Neural progenitor cell (in vitro differentiated cells): ENCODE measurements at regions not wholly inside any gene's neighbourhood (a gene's known extent, or its start where the extent isn't known, plus 50 kb on each side); places are given as distances from the start of the nearest gene placed in this dataset.
A peak's percentile ranks its signal among the peaks of the same experiment; 100 is the strongest.

ENCODE experiments used
- DNase-seq: peaks from one replicate; pipeline ENCODE4 v3.0.0-alpha.2; 2016; ENCODE audit warnings: low spot score
- H2AFZ ChIP-seq: fragments of 200-600 bp; sonication (generic); replicated peaks from 2 replicates; pipeline ENCODE4 v1.6.1; 2016; ENCODE audit warnings: antibody characterized with exemption
- H3F3A ChIP-seq: fragments of 200-600 bp; sonication (generic); 2 replicates; pipeline ENCODE4 v1.6.1; 2016; ENCODE audit warnings: antibody characterized with exemption, low read depth
- H3K27ac ChIP-seq: fragments of 200-600 bp; sonication (generic); 2 replicates; pipeline ENCODE4 v1.5.1; 2016; ENCODE audit warnings: mild to moderate bottlenecking
- H3K27me3 ChIP-seq: fragments of 200-600 bp; sonication (generic); 2 replicates; pipeline ENCODE4 v1.6.1; 2016; ENCODE audit warnings: mild to moderate bottlenecking, moderate library complexity
- H3K36me3 ChIP-seq: fragments of 200-600 bp; sonication (generic); 2 replicates; pipeline ENCODE4 v1.5.1; 2016
- H3K4me1 ChIP-seq: fragments of 200-600 bp; sonication (generic); 2 replicates; pipeline ENCODE4 v1.6.1; 2016; ENCODE audit warnings: mixed run types
- H3K4me2 ChIP-seq: fragments of 200-600 bp; sonication (generic); 2 replicates; pipeline ENCODE4 v1.6.1; 2016
- H3K4me3 ChIP-seq: fragments of 200-600 bp; sonication (generic); 2 replicates; pipeline ENCODE4 v1.5.1; 2016
- H3K79me2 ChIP-seq: fragments of 200-600 bp; sonication (generic); 2 replicates; pipeline ENCODE4 v1.6.1; 2016; ENCODE audit warnings: low read depth
- H3K9ac ChIP-seq: fragments of 200-600 bp; sonication (generic); 2 replicates; pipeline ENCODE4 v1.6.1; 2016
- H3K9me3 ChIP-seq: fragments of 200-600 bp; sonication (generic); 2 replicates; pipeline ENCODE4 v1.5.1; 2016; ENCODE audit warnings: low read depth
- H4K20me1 ChIP-seq: fragments of 200-600 bp; sonication (generic); 2 replicates; pipeline ENCODE4 v1.6.1; 2016; ENCODE audit warnings: low read depth
- H3K27ac Mint-ChIP-seq: 3 replicates; pipeline ENCODE4 v1.8.0; 2021; ENCODE audit warnings: mixed read lengths
- H3K27me3 Mint-ChIP-seq: 2 replicates; pipeline ENCODE4 v1.8.0; 2022; ENCODE audit warnings: low read depth, mild to moderate bottlenecking, inconsistent platforms, moderate library complexity, mixed read lengths; ENCODE audit not compliant: insufficient read depth
- H3K36me3 Mint-ChIP-seq: 3 replicates; pipeline ENCODE4 v1.8.0; 2021; ENCODE audit warnings: mixed read lengths
- H3K4me1 Mint-ChIP-seq: 3 replicates; pipeline ENCODE4 v1.8.0; 2021; ENCODE audit warnings: mixed read lengths
- H3K4me3 Mint-ChIP-seq: 3 replicates; pipeline ENCODE4 v1.8.0; 2021; ENCODE audit warnings: mild to moderate bottlenecking, moderate library complexity, mixed read lengths
- H3K9me3 Mint-ChIP-seq: 3 replicates; pipeline ENCODE4 v1.8.0; 2020; ENCODE audit warnings: mixed read lengths
- EZH2 ChIP-seq: fragments of 200-600 bp; sonication (generic); IDR thresholded peaks from 2 replicates; pipeline ENCODE4 v1.6.1; 2017; ENCODE audit warnings: antibody characterized with exemption, mild to moderate bottlenecking, moderate library complexity
- EZH2phosphoT487 ChIP-seq: fragments of 200-600 bp; sonication (generic); IDR thresholded peaks from 2 replicates; pipeline ENCODE4 v1.6.1; 2017; ENCODE audit warnings: antibody characterized with exemption
- TF ChIP-seq, protein P1 (sequence below): fragments of 200-600 bp; sonication (generic); IDR thresholded peaks from 2 replicates; pipeline ENCODE4 v1.5.1; 2017; ENCODE audit warnings: antibody characterized with exemption, mild to moderate bottlenecking

DNA sequence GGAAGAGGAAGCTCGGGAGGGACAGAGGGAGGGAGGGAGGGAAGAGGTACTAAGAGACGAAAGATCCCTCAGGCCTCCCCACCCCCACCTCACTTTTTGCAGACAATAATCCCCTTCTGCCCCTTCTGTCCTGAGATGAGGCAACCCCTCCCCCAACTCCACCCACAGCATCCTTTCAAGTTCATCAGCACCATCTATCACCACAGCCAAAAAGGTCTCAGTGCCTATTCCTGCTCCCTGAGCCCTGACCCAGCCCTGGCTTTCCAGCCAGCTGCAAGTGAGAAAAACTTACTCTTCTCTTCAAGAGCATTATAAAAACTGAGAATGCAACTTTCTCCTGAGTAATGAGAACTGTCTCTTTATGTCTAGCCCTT is 133.2 kb upstream of the LRFN2 start:
- peak overlapping the region; percentile 35 for H3K4me2 ChIP-seq

DNA sequence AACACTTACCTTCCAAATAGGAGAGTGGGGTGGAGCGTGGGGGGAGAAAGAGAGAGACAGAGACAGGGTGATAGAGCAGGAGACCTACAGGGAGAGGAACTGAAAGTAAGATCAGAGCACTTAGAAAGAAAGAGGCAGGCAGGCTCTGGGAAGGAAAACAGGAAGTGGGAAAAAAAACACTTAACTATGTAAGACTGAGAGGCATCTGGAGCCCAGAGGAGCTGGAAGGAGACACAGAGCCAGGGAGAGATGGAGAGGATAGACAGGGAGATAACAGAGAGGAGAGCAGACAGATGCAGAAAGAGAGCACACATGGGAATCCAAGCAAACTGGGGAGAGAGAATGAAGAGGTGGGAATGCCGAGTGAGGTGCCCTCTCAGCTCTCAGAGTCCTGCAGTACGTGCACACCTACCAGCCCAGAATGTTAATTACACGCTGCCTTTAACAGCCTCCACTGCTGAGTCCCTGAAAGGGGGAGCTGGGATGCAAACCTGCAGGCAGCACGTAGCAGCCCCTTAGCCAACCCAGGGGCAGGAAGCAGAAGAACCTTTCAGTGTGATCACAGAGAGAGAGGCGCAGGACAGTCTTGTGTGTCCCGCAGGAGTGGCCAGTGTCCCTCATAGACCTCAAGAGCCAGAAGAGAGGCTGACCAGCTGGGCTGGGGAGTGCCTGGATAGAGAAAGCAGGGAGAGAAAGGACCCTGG is 132.7 kb upstream of the LRFN2 start:
- H3K9ac ChIP-seq: no peak overlapping the region
- H3K79me2 ChIP-seq: no peaks in the 10 kb centered on the region
- TF ChIP-seq, protein P1, sequence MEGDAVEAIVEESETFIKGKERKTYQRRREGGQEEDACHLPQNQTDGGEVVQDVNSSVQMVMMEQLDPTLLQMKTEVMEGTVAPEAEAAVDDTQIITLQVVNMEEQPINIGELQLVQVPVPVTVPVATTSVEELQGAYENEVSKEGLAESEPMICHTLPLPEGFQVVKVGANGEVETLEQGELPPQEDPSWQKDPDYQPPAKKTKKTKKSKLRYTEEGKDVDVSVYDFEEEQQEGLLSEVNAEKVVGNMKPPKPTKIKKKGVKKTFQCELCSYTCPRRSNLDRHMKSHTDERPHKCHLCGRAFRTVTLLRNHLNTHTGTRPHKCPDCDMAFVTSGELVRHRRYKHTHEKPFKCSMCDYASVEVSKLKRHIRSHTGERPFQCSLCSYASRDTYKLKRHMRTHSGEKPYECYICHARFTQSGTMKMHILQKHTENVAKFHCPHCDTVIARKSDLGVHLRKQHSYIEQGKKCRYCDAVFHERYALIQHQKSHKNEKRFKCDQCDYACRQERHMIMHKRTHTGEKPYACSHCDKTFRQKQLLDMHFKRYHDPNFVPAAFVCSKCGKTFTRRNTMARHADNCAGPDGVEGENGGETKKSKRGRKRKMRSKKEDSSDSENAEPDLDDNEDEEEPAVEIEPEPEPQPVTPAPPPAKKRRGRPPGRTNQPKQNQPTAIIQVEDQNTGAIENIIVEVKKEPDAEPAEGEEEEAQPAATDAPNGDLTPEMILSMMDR: no peak
- TF ChIP-seq EZH2phosphoT487 (no peak), EZH2 (no peak)
- H3K9me3 ChIP-seq: no peaks in the 10 kb centered on the region
- peak; percentile 49 for DNase-seq
- H3K4me3 ChIP-seq: no peak overlapping the region
- H3K4me1 ChIP-seq: peaks cover 35% of the 10 kb centered on the region
- H3K27ac Mint-ChIP-seq: peak overlapping the region; percentile 82
- H2AFZ ChIP-seq: peak overlapping the region; percentile 88
- H3K27me3 Mint-ChIP-seq: peaks cover 2% of the 10 kb centered on the region
- H3K36me3 Mint-ChIP-seq: no peaks in the 10 kb centered on the region
- no peaks in the 10 kb centered on the region for H3K36me3 ChIP-seq
- peak overlapping the region; percentile 14 for H3K4me3 Mint-ChIP-seq
- peaks cover 18% of the 10 kb centered on the region for H3F3A ChIP-seq
- H3K27ac ChIP-seq: peak overlapping the region; percentile 2
- H3K27me3 ChIP-seq: no peaks in the 10 kb centered on the region
- no peaks in the 10 kb centered on the region for H4K20me1 ChIP-seq
- peaks cover 4% of the 10 kb centered on the region for H3K9me3 Mint-ChIP-seq
- peaks cover 67% of the 10 kb centered on the region for H3K4me1 Mint-ChIP-seq
- H3K4me2 ChIP-seq: peak overlapping the region; percentile 35

More for the DNA sequence above, 133.2 kb upstream of the LRFN2 start:
- peaks cover 35% of the 10 kb centered on the region for H3K4me1 ChIP-seq
- peak overlapping the region; percentile 2 for H3K27ac ChIP-seq
- H3F3A ChIP-seq: peaks cover 18% of the 10 kb centered on the region
- no peaks in the 10 kb centered on the region for H3K36me3 ChIP-seq
- no peak for TF ChIP-seq EZH2
- TF ChIP-seq, protein P1: no peak
- TF ChIP-seq EZH2phosphoT487: no peak
- no peaks in the 10 kb centered on the region for H3K9me3 ChIP-seq
- H3K9ac ChIP-seq: no peak overlapping the region
- H3K36me3 Mint-ChIP-seq: no peaks in the 10 kb centered on the region
- peaks cover 4% of the 10 kb centered on the region for H3K9me3 Mint-ChIP-seq
- H4K20me1 ChIP-seq: no peaks in the 10 kb centered on the region
- H3K79me2 ChIP-seq: no peaks in the 10 kb centered on the region
- peak overlapping the region; percentile 82 for H3K27ac Mint-ChIP-seq
- H3K27me3 ChIP-seq: no peaks in the 10 kb centered on the region
- peak overlapping the region; percentile 46 for H3K4me3 Mint-ChIP-seq
- H3K27me3 Mint-ChIP-seq: peaks cover 4% of the 10 kb centered on the region
- peak overlapping the region; percentile 88 for H2AFZ ChIP-seq
- no peak overlapping the region for H3K4me3 ChIP-seq
- no peak for DNase-seq
- peaks cover 62% of the 10 kb centered on the region for H3K4me1 Mint-ChIP-seq

DNA sequence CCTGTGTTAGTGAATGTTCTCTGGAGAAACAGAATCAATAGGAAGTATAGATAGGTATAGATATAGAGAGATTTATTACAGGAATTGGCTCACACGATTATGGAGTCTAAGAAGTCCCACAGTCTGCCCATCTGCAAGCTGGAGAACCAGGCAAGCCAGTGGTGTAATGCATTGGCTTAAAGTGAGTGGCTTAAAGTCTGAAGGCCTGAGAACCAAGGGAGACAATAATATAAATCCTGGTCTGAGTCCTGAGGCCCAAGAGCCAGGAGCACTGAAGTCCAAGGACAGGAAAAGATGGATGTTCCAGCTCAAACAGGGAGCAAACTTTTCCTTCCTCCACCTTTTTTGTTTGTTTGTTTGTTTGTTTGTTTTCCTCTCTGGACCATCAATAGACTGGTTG is 131.2 kb upstream of the LRFN2 start:
- peaks cover 5% of the 10 kb centered on the region for H3K27me3 Mint-ChIP-seq
- Histone ChIP-seq H2AFZ (no peak overlapping the region), H3F3A (peaks cover 18% of the 10 kb centered on the region), H3K36me3 (no peaks in the 10 kb centered on the region), H3K4me2 (no peak overlapping the region), H3K27ac (no peak overlapping the region), H3K79me2 (no peaks in the 10 kb centered on the region), H3K27me3 (no peaks in the 10 kb centered on the region), H3K9me3 (no peaks in the 10 kb centered on the region), H3K4me3 (no peak overlapping the region), H3K9ac (no peak overlapping the region), H3K4me1 (peaks cover 35% of the 10 kb centered on the region), H4K20me1 (no peaks in the 10 kb centered on the region)
- H3K4me3 Mint-ChIP-seq: no peak overlapping the region
- no peaks in the 10 kb centered on the region for H3K36me3 Mint-ChIP-seq
- TF ChIP-seq EZH2phosphoT487 (no peak), EZH2 (no peak)
- TF ChIP-seq, protein P1: no peak
- peaks cover 66% of the 10 kb centered on the region for H3K4me1 Mint-ChIP-seq
- H3K9me3 Mint-ChIP-seq: peaks cover 4% of the 10 kb centered on the region
- no peak for DNase-seq
- H3K27ac Mint-ChIP-seq: no peak overlapping the region
